Stimulated activated CD8-positive, alpha-beta memory T cell treated with anti-CD3 and anti-CD28 coated beads, Interleukin-7, amount 100 ng/mL, for 4 hours (primary cell): ENCODE measurements at regions not wholly inside any gene's neighbourhood (a gene's known extent, or its start where the extent isn't known, plus 50 kb on each side); places are given as distances from the start of the nearest gene placed in this dataset.
"Not testable (repeated sequence)": the region's sequence is repeated elsewhere in the genome, so short reads cannot be mapped to it uniquely, and the experiment has no call there.

Experiments used
- DNase-seq, 2 donors: peaks; one replicate each; pipeline ENCODE4 v3.0.0-alpha.2; 2020; ENCODE audit warnings: low read depth in 2 of 2

DNA sequence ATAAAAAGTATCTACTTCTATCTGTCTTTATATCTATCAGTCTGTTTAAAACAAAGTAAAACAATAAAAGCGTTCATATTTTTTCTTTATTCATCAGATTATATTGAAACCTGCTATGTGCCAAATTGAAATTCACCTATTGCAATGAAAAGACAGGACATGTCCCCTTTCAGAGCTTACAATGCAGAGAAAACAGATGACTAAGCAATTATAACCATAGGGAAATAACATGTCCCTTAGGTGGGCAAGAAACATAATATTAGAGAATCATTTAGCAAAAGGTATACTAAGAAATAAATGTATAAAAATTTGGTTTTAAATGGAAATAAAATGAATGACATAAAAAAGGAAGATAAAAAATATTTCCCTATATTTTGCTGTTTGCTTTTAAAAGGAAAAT, 1421.3 kb downstream of the FSCB start:
- DNase-seq, result no peak

DNA sequence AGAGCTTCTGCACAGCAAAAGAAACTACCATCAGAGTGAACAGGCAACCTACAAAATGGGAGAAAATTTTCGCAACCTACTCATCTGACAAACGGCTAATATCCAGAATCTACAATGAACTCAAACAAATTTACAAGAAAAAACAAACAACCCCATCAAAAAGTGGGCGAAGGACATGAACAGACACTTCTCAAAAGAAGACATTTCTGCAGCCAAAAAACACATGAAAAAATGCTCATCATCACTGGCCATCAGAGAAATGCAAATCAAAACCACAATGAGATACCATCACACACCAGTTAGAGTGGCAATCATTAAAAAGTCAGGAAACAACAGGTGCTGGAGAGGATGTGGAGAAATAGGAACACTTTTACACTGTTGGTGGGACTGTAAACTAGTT, 1439.7 kb downstream of the FSCB start:
- not testable (repeated sequence) for DNase-seq

DNA sequence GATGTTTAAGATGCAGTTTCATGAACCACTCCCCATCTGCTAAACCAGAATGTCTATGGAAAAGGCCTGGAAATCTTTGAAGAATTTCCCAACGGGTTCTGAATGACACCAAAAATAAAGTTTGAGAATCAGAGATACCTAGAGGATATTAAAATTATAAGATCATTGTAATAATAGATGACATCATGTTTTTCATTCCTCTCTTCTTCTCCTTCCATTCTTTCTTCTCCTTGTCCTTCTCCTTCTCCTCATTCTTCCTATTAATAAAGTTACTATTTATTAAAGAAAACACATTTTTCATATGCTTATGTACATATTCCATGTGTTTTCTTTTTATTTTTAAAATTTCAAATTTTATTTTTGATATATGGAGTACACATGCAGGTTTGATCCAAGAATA, 1449.4 kb downstream of the LRFN5 start:
- DNase-seq, result no peak

DNA sequence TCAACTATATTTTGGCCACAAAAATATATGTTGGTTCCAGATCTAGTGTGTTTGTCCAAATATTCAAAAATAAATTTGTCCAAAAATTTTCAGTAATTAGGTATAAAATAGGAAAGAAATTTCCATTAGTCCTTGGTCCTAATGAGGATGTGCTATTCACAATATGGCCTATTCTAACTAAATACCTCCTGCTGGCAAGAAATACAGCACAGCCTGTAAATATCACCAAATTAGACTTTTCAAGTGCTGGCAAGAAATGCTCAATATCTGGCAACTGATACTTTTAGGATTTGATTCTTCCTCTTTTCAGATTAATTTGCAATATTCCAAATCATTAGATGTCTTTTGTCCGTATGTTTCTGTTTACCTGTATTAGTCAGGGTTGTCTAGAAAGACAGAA, 1446.2 kb downstream of the LRFN5 start:
- DNase-seq, result no peak

DNA sequence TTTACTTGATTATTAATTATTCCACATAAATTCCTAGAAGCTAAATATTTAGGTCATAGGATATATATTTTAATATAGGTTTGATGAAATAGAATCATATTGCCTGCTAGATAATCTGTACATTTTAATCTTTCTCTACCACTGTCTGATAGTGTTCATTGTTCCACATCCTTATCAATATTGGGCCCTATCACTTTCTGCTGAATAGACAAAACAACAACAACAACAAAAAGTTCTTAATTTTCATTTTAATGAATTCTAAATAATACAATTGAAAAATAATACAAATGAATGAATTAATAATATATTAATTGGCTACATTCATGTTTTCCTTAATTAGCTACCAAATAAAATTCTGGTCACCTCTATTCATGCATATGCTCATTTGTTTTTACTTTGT, 1437.2 kb downstream of the LRFN5 start:
- no peak for DNase-seq

DNA sequence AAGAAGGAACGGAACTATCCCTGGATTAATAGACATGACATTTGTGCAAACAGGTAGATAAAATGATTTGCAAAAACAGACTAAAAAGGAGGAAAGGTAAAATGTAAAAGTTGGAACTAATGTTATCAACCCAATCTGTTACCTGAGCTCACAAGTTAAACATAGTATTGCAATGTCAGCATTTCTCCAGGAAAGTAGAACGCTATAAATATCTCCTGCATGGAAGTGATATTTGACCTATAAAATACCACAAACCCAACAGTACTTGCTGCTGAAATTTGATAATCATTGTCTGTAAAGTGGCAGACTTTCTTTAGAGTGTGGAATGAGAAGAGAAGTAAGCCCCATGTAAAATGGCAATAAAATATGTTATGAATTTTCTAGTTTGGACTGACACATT, 1435.7 kb downstream of the LRFN5 start:
- DNase-seq, result no peak

DNA sequence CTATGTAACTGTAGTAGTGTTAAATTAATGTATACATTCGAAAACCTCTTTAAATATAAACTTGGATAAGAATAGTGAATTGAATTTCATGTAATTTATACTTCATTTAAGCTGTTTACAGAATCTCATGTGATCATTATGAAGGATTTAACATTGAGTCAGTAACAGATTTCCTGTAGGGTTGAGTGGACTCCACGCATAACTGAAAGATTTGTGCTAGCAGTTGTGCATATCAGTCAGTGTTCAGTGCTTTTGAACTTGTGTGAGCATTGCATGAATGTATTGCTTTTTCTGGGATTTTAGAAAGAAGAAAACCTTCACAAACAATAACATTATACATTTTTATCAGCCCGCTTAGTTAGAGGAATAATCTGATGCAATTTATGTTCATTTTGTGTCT, 1435.3 kb downstream of the LRFN5 start:
- DNase-seq, result no peak

DNA sequence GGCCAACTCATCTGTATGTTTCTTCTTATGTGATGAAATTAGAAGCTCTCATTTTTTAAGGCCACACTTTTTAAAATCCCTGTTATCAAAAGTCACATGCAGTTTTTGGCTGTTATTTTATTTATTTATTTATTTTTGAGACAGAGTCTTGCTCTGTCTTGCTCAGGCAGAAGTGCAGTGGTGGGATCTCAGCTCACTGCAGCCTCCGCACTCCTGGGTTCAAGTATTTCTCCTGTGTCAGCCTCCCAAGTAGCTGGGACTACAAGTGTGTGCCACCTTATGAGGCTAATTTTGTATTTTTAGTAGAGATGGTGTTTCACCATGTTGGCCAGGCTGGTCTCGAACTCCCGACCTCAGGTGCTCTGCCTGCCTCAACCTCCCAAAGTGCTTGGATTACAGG, 1434.5 kb downstream of the LRFN5 start:
- no peak for DNase-seq

DNA sequence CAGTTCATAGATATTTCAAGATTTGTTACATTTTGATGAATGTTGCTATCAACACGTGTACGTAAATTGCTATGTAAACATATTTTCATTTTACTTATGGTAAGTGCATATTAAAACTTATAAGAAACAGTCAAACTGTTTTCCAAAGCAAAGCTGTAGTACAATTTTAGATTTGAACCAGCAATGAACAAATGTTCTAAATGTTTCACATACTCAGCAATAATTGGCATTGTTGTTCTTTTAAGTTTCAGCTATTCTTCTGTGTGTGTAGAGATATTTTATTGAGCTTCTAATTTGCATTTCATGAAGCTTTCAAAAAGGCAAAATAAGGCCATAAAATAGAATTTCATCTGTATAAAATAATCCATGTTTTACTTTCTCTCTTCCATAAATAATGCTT, 1433.2 kb downstream of the LRFN5 start:
- no peak for DNase-seq

DNA sequence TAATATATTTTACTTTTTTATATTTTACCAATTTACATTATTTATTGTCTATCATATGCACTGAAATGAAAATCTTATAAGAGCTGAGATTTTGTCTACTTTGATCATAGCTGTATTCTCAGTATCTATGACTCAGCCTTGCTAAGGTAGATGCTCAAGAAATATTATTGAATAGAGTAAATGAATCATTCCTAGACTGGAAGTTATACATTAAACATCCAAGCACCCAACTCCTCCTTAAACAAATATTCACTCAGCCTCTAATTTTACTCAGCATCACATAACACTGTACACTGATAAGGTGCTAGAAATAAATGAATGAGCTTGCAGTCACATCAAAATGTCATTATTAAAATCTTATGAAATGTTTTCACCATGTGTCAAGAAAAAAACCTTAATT, 1424.9 kb downstream of the LRFN5 start:
- DNase-seq, result no peak

DNA sequence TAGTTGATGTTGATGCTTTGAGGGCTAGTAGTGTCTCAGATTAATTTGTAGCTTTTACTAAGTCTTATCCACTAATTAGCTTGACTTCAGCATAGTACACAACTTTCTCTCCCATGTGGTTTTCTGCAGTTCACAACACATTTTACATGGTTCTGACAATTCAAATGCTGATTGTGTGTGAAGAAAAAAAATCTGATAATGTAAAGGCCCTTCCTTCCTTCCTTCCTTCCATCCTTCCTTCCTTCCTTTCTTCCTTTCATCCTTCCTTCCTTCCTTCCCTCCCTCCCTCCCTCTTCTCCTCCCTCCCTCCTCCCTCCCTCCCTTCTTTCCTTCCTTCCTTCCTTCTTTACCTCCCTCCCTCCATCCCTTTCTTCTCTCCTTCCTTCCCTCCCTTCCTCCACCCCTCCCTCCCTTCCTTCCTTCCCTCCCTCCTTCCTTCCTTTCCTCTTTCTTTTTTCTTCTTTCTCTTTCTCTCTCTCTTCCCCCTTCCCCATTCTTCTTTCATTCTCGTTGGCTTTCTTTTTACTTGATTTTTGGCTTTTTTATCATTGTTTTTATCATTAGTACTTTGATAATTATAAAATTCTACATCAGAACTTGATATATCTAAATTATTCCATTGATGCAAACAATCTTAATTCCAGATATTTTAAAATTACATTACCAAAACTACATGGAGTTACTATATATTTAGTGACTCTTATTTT, 1415.6 kb downstream of the LRFN5 start:
- no peak for DNase-seq

DNA sequence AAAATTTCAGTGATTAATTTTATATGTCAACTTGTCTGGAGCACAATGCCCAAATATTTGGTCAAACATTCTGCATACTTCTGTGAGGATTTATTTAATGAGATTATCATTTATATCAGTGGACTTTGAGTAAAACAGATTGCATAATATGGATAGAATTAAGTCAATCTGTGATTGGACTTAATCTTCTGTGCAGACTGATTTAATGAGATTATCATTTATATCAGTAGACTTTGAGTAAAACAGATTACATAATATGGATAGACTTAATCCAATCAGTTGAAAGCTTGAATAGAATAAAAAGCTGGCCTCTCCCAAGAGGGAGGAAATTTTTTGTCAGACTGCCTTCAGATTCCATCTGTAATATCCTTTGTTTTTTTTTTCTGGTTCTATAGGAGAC, 1413.2 kb downstream of the LRFN5 start:
- DNase-seq, result no peak

DNA sequence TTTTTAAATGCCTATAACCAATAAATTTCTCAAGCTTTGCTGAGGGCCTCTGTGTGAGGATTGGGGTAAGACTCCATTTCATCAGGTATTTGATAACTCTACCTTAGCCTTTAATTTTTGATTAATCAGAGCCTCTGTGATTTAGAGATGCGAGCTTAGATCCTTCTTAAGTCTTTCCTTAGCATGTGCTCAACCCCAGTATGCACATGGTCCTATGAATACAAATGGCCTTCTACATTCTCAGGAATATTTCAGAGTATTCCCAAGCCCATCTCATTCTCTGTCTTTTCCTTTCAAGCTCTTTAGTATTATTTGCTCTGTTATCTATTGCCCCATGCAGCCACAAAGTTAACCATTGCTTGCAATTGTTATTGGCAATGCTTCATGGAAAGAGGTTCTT, 1407.7 kb downstream of the LRFN5 start:
- no peak for DNase-seq

DNA sequence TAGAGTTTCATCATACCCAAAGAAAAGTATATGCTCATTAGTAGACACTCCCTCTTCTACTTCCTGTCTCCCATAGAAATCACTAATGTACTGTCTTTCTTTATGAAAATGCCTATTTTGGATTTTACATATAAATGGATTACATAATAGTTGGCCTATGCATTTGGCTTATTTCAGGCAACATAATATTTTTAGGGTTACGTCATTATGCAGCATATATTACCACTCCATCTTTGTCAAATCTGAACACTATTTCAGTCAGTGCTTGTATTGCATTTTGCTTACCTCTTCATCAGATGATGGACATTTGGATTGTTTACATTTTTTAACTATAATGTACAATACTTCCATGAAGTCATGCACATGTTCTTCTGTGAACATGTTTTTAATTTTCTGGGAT, 1406.1 kb downstream of the LRFN5 start:
- no peak for DNase-seq

DNA sequence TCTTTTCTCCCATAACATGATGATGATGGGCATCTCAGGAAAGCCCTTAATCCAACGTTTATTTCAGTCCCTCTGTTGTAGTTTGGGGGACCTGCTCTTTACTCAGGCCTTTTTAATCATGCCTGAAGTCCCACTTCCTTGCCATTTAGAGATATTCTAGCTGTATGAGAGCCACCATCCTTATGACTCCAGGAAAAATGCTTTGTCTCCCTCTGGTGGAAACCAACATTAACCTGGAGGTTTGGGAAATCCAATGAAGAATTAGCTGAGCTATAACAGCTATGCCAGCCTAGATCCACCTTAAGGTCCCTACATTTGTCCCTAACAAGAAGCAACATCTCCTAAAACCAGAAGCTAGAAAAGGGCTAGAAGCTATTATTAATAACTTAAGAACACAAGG, 1399.1 kb downstream of the LRFN5 start:
- DNase-seq, result no peak

DNA sequence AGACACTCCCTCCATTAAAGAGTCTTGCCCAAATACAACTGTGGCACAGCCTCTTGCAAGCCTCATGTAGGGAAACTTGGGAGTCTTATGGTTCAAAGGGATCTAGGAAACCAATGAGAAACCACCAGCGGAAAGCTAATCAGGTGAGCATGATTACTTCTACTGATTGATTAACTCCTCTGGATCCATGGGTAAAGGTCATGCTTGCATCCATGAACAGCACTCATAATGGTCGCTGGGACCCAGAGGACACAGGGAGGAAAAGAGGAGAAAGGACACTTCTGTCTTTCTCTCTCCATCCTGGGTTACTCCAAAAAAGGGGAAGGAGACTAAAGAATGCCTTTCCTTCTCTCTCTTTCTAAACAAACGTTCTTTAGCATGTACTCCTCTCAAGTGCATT, 1397.2 kb downstream of the LRFN5 start:
- DNase-seq, result no peak

DNA sequence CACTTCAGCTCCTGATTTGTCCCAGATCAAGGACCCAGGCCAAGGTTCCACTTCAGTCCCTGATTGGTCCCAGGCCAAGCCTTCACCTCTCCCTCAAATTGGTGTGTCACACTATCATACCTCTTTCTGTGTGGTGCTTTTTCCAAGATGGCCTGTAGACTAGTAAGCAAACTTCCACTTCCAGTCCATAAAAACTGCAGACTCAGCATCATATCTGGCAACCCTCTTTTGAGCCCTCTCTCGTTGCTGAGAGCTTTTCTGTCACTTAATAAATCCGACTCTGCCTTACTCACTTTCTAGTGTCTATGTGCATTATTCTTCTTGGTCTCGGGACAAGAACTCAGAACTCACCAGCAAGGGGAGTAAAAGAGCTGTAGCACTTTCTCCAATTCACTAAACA, 1395.1 kb downstream of the LRFN5 start:
- DNase-seq, result no peak

DNA sequence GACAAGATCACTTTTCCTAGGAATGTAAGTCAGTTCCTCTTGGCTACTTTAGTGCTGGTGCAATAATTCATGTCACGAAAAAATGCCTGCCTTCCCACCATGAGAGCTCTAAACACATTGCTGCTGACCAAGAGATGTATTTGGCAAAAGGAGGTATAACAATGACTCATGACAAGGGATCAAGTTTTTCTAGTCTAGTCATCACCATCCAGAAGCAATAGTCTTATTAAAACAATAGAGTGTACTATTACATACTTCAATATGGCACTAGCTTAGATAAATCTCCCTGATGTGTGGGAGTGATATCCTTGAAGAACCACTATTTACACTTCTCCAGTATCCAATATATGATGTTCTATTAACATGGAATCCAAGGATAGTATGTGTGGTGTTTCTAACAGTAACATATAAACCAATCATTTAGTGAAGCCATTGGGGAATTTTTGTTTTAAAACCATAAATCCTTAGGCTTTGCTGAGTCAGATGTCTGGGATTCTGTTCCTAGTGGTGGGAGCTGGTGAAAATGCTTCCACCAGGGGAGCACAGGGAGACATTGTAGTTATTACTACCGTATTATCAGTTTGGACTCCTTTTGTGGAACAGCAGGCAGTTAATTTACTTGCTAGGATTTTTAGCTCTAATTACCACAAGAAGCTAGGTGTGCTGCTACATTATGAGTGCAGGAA, 1387.5 kb downstream of the LRFN5 start:
- DNase-seq, result no peak

DNA sequence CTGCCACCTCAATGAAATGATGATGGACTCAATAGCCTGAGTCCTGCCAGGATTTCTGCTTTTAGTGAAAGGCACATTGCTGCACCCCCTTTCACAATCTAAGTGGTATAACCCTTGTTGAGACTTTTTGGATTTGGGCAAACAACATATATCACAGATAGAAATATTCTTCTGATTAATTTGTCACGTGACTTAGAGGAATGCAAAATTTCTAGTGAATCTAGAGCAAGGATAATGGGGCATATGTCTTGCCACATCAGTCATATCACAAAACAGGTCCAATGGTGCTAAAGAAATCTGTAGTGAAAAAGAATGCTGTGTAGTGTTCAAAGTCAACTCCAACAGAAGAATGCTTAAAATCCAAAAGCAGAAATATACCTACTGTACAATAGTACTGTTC, 1386.3 kb downstream of the LRFN5 start:
- DNase-seq, result no peak

DNA sequence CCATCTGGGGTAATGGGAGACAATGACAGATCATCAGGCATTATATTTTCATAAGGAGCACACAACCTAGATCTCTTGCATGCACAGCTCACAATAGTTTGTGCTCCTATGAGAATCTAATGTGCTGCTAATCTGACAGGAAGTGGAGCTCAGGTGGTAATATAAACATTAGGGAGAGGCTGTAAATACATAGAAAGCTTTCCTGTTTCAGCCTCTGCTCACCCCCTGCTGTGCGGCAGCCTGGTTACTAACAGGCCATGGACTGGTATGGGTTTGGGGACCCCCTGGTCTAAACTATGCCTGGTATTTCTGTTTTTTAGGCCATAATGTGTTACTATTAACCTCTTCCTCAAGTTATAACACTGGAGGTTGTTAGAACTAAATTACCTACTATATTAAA, 1373.7 kb downstream of the LRFN5 start:
- DNase-seq, result no peak

DNA sequence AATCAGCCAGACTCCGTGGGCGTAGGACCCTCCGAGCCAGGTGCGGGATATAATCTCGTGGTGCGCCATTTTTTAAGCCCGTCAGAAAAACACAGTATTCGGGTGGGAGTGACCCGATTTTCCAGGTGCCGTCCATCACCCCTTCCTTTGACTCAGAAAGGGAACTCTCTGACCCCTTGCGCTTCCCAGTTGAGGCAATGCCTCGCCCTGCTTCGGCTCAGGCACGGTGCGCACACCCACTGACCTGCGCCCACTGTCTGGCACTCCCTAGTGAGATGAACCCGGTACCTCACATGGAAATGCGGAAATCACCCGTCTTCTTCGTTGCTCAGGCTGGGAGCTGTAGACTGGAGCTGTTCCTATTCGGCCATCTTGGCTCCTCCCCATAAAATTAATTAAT, 1366.5 kb downstream of the LRFN5 start:
- DNase-seq, result not testable (repeated sequence)

DNA sequence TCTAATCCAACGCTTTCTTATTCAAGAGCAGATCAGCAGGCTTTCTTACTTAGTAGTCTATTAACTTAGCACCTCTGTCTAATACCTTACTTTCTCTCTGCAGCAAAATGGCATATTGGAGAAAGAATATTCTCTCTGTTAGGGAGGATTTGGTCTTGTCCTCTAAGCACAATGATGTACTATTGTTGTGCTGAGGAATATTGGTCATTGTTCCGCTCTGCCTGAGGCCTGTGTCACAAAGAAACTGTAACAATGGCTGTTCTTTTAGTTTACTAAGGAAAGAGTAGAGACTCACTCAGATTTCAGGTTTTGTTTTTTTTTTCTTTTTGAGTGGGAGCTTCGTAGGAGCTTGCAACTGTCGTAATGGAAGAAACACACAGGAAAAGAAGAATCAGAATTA, 1358.8 kb downstream of the LRFN5 start:
- no peak for DNase-seq

DNA sequence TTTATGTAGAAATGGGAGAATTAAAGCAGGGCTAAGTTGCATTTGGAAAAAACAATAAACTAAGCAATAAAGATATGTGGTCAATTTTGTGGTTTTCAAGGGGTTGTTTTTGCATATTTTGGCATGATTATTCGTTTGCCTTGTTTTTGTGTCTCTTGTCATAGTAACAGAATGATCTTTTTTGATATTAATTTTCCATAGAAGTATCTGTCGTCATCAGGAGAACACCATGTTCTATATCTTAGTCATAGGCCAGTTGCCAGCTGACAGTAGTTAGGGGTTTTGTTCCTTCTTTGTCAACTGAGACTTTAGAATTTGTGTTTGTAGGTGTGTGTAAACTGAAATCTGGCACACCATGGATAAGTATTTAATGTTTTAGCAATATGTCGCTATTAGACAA, 1354.8 kb downstream of the LRFN5 start:
- DNase-seq, result no peak

DNA sequence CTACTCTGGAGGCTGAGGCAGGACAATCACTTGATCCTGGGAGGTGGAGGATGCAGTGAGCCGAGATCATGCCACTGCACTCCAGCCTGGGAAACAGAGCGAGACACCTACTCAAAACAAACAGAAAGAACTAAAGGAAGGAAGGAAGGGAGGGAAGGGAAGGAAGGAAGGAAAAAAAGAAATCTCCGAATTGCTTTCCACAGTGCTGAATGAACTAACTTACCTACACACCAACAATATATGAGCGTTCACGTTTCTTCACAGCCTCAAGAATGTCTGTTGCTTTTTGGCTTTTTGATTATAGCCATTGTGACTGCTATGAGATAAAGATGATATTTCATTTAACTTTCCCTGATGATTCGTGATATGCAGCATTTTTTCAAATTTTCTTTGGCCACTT, 1343.7 kb downstream of the LRFN5 start:
- DNase-seq, result no peak
